Spleen (tissue), 11 donors: ENCODE measurements at regions not wholly inside any gene's neighbourhood (a gene's known extent, or its start where the extent isn't known, plus 50 kb on each side); places are given as distances from the start of the nearest gene placed in this dataset.
A peak's percentile ranks its signal among the peaks of the same experiment; 100 is the strongest.

Source experiments
- DNase-seq: peaks from one replicate; pipeline ENCODE4 v3.0.0-alpha.2; 2020
- H3K27ac ChIP-seq, 8 donors: fragments of 200-600 bp; sonication (generic) in 7 of 8; 1 replicate in 4 of 8; 2 replicates in 4 of 8; pipeline versions ENCODE4 v1.5.0 to v1.8.0; 2016 to 2021; ENCODE audit warnings: inconsistent platforms in 4 of 8, mild to moderate bottlenecking in 4 of 8, moderate library complexity in 1 of 8
- H3K27me3 ChIP-seq, 7 donors: fragments of 200-600 bp; sonication (generic) in 6 of 7; replicated peaks in 1 of 7; 1 replicate in 4 of 7; 2 replicates in 3 of 7; pipeline versions ENCODE4 v1.5.0 to v1.8.0; 2016 to 2021; ENCODE audit warnings: inconsistent platforms in 3 of 7, mild to moderate bottlenecking in 1 of 7
- H3K36me3 ChIP-seq, 6 donors: fragments of 200-600 bp; sonication (generic) in 5 of 6; 1 replicate in 4 of 6; 2 replicates in 2 of 6; pipeline versions ENCODE4 v1.5.0 to v1.8.0; 2016 to 2021; ENCODE audit warnings: inconsistent platforms in 2 of 6
- H3K4me1 ChIP-seq, 6 donors: fragments of 200-600 bp; sonication (generic) in 5 of 6; 1 replicate in 3 of 6; 2 replicates in 3 of 6; pipeline versions ENCODE4 v1.5.0 to v1.8.0; 2016 to 2021; ENCODE audit warnings: inconsistent platforms in 3 of 6
- H3K4me3 ChIP-seq, 8 donors: fragments of 200-600 bp; sonication (generic) in 7 of 8; 1 replicate in 4 of 8; 2 replicates in 4 of 8; pipeline versions ENCODE4 v1.5.0 to v1.8.0; 2016 to 2021; ENCODE audit warnings: inconsistent platforms in 4 of 8, mild to moderate bottlenecking in 4 of 8, moderate library complexity in 2 of 8
- H3K9me3 ChIP-seq, 8 donors: fragments of 200-600 bp; sonication (generic) in 7 of 8; 1 replicate in 4 of 8; 2 replicates in 4 of 8; pipeline versions ENCODE4 v1.5.0 to v1.8.0; 2016 to 2021; ENCODE audit warnings: inconsistent platforms in 4 of 8
- POLR2A ChIP-seq, 3 donors: fragments of 450-650 bp; IDR thresholded peaks; one replicate each; pipeline ENCODE4 v1.5.1; 2017; ENCODE audit warnings: antibody characterized with exemption in 3 of 3, mild to moderate bottlenecking in 1 of 3
- POLR2AphosphoS5 ChIP-seq, 3 donors: sonication (generic); formaldehyde crosslinking; IDR thresholded peaks; one replicate each; pipeline ENCODE4 v1.5.1; 2017; ENCODE audit warnings: antibody characterized with exemption in 3 of 3
- WGBS, 5 donors: extraction: QIAGEN DNeasy Blood & Tissue Kit in 3 of 5; methylation state at CpG; one replicate each; pipeline versions ENCODE4 v1.1.5 to v1.1.7; 2013 to 2018; 5-methylcytosine and 5-hydroxymethylcytosine counted together
- intact Hi-C: fragments of 100-400 bp; cut with DNase I; formaldehyde crosslinking; loops from one replicate; pipeline ENCODE4 v1.15.0; 2023; ENCODE audit warnings: low total_unique reads
- TF ChIP-seq, protein P1 (sequence below), 11 experiments: fragments of 200-600 bp in 7 of 11; fragments of 450-650 bp in 4 of 11; sonication (generic) in 4 of 11; IDR thresholded peaks in 8 of 11; conservative IDR thresholded peaks in 3 of 11; 1 replicate in 7 of 11; 2 replicates in 4 of 11; pipeline versions ENCODE4 v1.4.0 to v1.8.0; 2016 to 2021; ENCODE audit warnings: antibody characterized with exemption in 11 of 11, inconsistent platforms in 4 of 11, mild to moderate bottlenecking in 1 of 11
- donor health status: healthy with polysubstance abuse.
- donor health status: DM: no; HTN: no; CAD: no; lungs with moderate emphysema.
- donor health status: DM: no; HTN: no; CAD: no.
- donor health status: Bipolar disorder and iron deficiency.
- donor health status: healthy.
- donor health status: DM: no; HTN: no; CAD: no.
- donor health status: DM: yes; HTN: yes; CAD: no.

- no peaks in the 10 kb centered on the region for H3K27me3 ChIP-seq
- DNase-seq = no peak
- TF ChIP-seq POLR2AphosphoS5 (IDR thresholded peaks at IDR 0.05) (no peak), POLR2A (IDR thresholded peaks at IDR 0.05) (no peak)
- TF ChIP-seq, protein P1, sequence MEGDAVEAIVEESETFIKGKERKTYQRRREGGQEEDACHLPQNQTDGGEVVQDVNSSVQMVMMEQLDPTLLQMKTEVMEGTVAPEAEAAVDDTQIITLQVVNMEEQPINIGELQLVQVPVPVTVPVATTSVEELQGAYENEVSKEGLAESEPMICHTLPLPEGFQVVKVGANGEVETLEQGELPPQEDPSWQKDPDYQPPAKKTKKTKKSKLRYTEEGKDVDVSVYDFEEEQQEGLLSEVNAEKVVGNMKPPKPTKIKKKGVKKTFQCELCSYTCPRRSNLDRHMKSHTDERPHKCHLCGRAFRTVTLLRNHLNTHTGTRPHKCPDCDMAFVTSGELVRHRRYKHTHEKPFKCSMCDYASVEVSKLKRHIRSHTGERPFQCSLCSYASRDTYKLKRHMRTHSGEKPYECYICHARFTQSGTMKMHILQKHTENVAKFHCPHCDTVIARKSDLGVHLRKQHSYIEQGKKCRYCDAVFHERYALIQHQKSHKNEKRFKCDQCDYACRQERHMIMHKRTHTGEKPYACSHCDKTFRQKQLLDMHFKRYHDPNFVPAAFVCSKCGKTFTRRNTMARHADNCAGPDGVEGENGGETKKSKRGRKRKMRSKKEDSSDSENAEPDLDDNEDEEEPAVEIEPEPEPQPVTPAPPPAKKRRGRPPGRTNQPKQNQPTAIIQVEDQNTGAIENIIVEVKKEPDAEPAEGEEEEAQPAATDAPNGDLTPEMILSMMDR (IDR thresholded peaks at IDR 0.05 in 8 of 11, conservative IDR thresholded peaks at IDR 0.05 in 3 of 11) = no peak
- H3K36me3 ChIP-seq = no peaks in the 10 kb centered on the region
- no peak overlapping the region for H3K4me3 ChIP-seq
- no peak overlapping the region for H3K27ac ChIP-seq
- intact Hi-C loops = no loop called here
- no peaks in the 10 kb centered on the region for H3K9me3 ChIP-seq
- 41 to 55% (median 50%) methylated on average over 1 of the region's 1 CpG for WGBS, 5 donors
- H3K4me1 ChIP-seq = peaks cover 0 to 28% (median 17%) of the 10 kb centered on the region in 6 donors
Observed at GRCh38 chr4:78695910-78696309, 80.2 kb upstream of the BMP2K start.

GRCh38 chr4:78703079-78703478 is 73.1 kb upstream of the BMP2K start:
- Histone ChIP-seq H3K36me3 (no peaks in the 10 kb centered on the region), H3K4me3 (no peak overlapping the region), H3K27ac (peak overlapping the region in 3 of 8 donors; percentile 13 to 29 (median 20)), H3K27me3 (no peaks in the 10 kb centered on the region), H3K9me3 (peaks cover 0 to 24% (median 15%) of the 10 kb centered on the region in 8 donors), H3K4me1 (peaks cover 0 to 23% (median 9%) of the 10 kb centered on the region in 6 donors)
- no peak for DNase-seq
- intact Hi-C loops = no loop called here
- TF ChIP-seq, protein P1 (IDR thresholded peaks at IDR 0.05 in 8 of 11, conservative IDR thresholded peaks at IDR 0.05 in 3 of 11) = no peak
- no peak for TF ChIP-seq POLR2AphosphoS5 (IDR thresholded peaks at IDR 0.05)
- TF ChIP-seq POLR2A (IDR thresholded peaks at IDR 0.05) = no peak

- Histone ChIP-seq H3K27ac (peak overlapping the region in 2 of 8 donors; percentile 20 to 29), H3K4me3 (no peak overlapping the region), H3K4me1 (peaks cover 0 to 25% (median 10%) of the 10 kb centered on the region in 6 donors), H3K36me3 (no peaks in the 10 kb centered on the region), H3K27me3 (no peaks in the 10 kb centered on the region), H3K9me3 (peaks cover 0 to 24% (median 15%) of the 10 kb centered on the region in 8 donors)
- intact Hi-C loops = no loop called here
- DNase-seq = no peak
- no peak for TF ChIP-seq POLR2AphosphoS5 (IDR thresholded peaks at IDR 0.05)
- TF ChIP-seq POLR2A (IDR thresholded peaks at IDR 0.05) = no peak
- TF ChIP-seq, protein P1 (IDR thresholded peaks at IDR 0.05 in 8 of 11, conservative IDR thresholded peaks at IDR 0.05 in 3 of 11) = no peak
Observed at GRCh38 chr4:78704317-78704716, 71.8 kb upstream of the BMP2K start.

DNA sequence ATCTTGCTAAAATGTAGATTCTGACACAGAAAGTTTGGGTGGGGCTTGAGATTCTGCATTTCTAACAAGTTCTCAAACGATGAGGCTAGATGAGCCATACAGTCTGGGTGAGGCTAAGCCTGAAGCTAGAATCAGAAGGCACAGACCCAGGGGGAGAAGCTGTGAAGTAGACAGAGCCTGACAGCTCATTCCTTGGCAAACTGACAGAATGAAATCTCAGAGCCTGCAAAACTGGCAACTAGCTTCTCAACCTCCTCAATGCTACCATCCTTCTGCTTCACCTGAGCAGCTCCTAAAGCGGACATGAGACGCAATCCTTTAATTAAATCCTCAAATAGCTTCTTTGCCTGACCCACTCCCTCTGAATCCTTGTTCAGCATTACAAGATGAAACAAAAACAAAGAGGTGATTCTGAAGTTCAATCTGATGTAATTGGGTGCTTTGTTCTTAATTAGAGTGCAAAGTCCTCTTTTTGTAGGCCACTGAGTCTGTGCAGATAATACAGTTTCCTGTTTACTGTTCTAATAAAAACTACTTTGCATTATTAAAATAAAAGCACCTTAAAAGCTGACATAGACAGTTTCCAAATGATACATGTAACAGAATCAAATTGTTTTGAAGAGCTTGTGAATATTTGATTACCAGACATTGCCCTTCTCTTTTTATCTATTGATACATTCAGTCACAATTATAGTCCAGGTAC is 71.0 kb upstream of the BMP2K start:
- 83 to 95% (median 92%) methylated on average over 3 of the region's 3 CpGs for WGBS, 5 donors
- H3K4me3 ChIP-seq = no peak overlapping the region
- H3K36me3 ChIP-seq = no peaks in the 10 kb centered on the region
- no peak for DNase-seq
- peaks cover 0 to 24% (median 15%) of the 10 kb centered on the region in 8 donors for H3K9me3 ChIP-seq
- H3K4me1 ChIP-seq = peaks cover 0 to 25% (median 10%) of the 10 kb centered on the region in 6 donors
- intact Hi-C loops = no loop called here
- no peaks in the 10 kb centered on the region for H3K27me3 ChIP-seq
- TF ChIP-seq POLR2A (IDR thresholded peaks at IDR 0.05) (no peak), POLR2AphosphoS5 (IDR thresholded peaks at IDR 0.05) (no peak)
- TF ChIP-seq, protein P1 (IDR thresholded peaks at IDR 0.05 in 8 of 11, conservative IDR thresholded peaks at IDR 0.05 in 3 of 11) = no peak
- H3K27ac ChIP-seq = peak overlapping the region in 1 of 8 donors; percentile 12
